KMS-11 (cell line): ENCODE measurements at regions not wholly inside any gene's neighbourhood (a gene's known extent, or its start where the extent isn't known, plus 50 kb on each side); places are given as distances from the start of the nearest gene placed in this dataset.

Source experiments
- H2AFZ ChIP-seq: fragments of 200-600 bp; sonication (generic); 2 replicates; pipeline ENCODE4 v1.6.1; 2016; ENCODE audit warnings: antibody characterized with exemption, mixed run types, low read depth
- H3K27ac ChIP-seq: fragments of 200-600 bp; sonication (generic); 2 replicates; pipeline ENCODE4 v1.6.1; 2016; ENCODE audit warnings: mild to moderate bottlenecking, mixed run types
- H3K27me3 ChIP-seq: fragments of 200-600 bp; sonication (generic); 2 replicates; pipeline ENCODE4 v1.6.1; 2017; ENCODE audit warnings: mild to moderate bottlenecking, low read depth, mixed run types, moderate library complexity; ENCODE audit not compliant: insufficient read depth
- H3K36me3 ChIP-seq: fragments of 200-600 bp; sonication (generic); 2 replicates; pipeline ENCODE4 v1.6.1; 2017; ENCODE audit warnings: mild to moderate bottlenecking, mixed run types; ENCODE audit not compliant: insufficient read depth
- H3K4me1 ChIP-seq: fragments of 200-600 bp; sonication (generic); 2 replicates; pipeline ENCODE4 v1.6.1; 2016; ENCODE audit warnings: mild to moderate bottlenecking, low read depth, mixed run types; ENCODE audit not compliant: poor library complexity, severe bottlenecking
- H3K4me2 ChIP-seq: fragments of 200-600 bp; sonication (generic); 2 replicates; pipeline ENCODE4 v1.7.0; 2016; ENCODE audit warnings: mild to moderate bottlenecking, mixed run types
- H3K4me3 ChIP-seq: fragments of 200-600 bp; sonication (generic); IDR thresholded peaks from 2 replicates; pipeline ENCODE4 v1.6.1; 2017; ENCODE audit warnings: low read depth, low read length, mixed read lengths; ENCODE audit not compliant: insufficient read depth
- H3K79me2 ChIP-seq: fragments of 200-600 bp; sonication (generic); 2 replicates; pipeline ENCODE4 v1.6.1; 2016; ENCODE audit warnings: low read depth, mixed run types; ENCODE audit not compliant: insufficient read depth
- H3K9ac ChIP-seq: fragments of 200-600 bp; sonication (generic); 2 replicates; pipeline ENCODE4 v1.6.1; 2016; ENCODE audit warnings: mild to moderate bottlenecking, mixed run types
- H4K20me1 ChIP-seq: fragments of 200-600 bp; sonication (generic); 2 replicates; pipeline ENCODE4 v1.6.1; 2016; ENCODE audit warnings: mild to moderate bottlenecking, mixed run types; ENCODE audit not compliant: insufficient read depth
- TF ChIP-seq, protein P1 (sequence below): fragments of 200-600 bp; sonication (generic); conservative IDR thresholded peaks from 2 replicates; pipeline ENCODE4 v1.6.1; 2017; ENCODE audit warnings: low read depth, mild to moderate bottlenecking, antibody characterized with exemption, low read length, moderate library complexity, mixed read lengths

DNA sequence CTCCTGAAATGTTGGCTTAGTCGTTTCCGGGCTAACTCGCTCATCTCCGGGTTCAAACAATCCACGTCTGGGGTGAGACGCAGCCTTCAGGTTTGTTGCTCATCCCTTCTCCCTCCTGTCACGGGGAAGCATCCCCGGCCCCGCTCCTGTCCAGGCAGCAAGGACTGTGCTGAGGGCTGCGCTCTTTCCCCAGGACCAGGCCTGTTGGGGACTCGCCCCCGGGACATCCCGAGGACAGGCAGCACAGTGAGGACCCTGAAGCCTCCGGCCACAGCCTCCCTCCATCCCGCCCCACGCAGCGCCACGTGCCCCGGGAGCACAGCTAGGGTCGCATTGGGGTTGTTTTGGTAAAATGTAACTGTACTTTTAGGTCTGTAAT, 252.0 kb downstream of the BRD1 start:
- H4K20me1 ChIP-seq: no peaks in the 10 kb centered on the region
- H3K4me1 ChIP-seq: no peaks in the 10 kb centered on the region
- no peak overlapping the region for H3K4me3 ChIP-seq
- TF ChIP-seq, protein P1, sequence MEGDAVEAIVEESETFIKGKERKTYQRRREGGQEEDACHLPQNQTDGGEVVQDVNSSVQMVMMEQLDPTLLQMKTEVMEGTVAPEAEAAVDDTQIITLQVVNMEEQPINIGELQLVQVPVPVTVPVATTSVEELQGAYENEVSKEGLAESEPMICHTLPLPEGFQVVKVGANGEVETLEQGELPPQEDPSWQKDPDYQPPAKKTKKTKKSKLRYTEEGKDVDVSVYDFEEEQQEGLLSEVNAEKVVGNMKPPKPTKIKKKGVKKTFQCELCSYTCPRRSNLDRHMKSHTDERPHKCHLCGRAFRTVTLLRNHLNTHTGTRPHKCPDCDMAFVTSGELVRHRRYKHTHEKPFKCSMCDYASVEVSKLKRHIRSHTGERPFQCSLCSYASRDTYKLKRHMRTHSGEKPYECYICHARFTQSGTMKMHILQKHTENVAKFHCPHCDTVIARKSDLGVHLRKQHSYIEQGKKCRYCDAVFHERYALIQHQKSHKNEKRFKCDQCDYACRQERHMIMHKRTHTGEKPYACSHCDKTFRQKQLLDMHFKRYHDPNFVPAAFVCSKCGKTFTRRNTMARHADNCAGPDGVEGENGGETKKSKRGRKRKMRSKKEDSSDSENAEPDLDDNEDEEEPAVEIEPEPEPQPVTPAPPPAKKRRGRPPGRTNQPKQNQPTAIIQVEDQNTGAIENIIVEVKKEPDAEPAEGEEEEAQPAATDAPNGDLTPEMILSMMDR: no peak
- no peak overlapping the region for H3K9ac ChIP-seq
- no peak overlapping the region for H3K27ac ChIP-seq
- no peak overlapping the region for H2AFZ ChIP-seq
- no peak overlapping the region for H3K4me2 ChIP-seq
- no peaks in the 10 kb centered on the region for H3K79me2 ChIP-seq
- H3K27me3 ChIP-seq: no peaks in the 10 kb centered on the region; the same call in 1 of the 2 replicates
- H3K36me3 ChIP-seq: no peaks in the 10 kb centered on the region

DNA sequence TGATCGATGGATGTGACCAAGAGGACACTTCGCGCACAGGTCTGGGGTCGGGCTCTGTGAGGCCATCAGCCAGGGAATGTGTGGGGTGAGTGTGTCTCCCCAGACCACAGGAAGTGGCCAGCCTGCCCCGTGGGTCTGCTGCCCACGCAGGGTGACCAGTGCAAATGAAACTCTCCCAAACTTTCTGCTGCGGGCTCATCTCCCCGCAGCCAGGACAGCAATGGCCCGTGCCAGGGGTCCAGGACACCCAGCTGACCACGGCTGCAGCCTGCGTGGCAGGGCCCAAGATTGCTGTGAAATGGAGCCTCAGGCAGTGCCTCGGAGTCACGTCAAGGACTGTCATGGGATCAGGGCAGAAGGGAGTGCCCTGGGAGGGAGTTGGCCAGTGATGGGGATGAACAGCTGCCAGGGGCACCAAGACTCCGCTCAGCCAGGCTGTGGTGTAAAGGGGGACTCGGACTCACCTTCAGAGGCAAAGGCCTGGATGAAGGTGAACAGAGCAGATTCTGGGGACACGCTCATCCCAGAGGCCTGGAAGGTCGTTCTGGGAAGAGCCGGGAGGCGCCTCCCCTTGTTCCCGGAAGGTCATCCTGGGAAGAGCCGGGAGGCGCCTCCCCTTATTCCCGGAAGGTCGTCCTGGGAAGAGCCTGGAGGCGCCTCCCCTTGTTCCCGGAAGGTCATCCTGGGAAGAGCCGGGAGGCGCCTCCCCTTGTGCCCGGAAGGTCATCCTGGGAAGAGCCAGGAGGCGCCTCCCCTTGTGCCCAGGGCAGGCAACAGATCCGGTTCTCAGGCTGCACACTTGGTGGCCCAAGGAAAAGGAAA, 252.6 kb downstream of the BRD1 start:
- Histone ChIP-seq H3K36me3 (no peaks in the 10 kb centered on the region), H3K27ac (no peak overlapping the region), H3K4me3 (no peak overlapping the region), H4K20me1 (no peaks in the 10 kb centered on the region), H3K27me3 (no peaks in the 10 kb centered on the region; the same call in 1 of the 2 replicates), H3K4me2 (no peak overlapping the region), H2AFZ (no peak overlapping the region), H3K79me2 (no peaks in the 10 kb centered on the region), H3K9ac (no peak overlapping the region), H3K4me1 (no peaks in the 10 kb centered on the region)
- TF ChIP-seq, protein P1: no peak

DNA sequence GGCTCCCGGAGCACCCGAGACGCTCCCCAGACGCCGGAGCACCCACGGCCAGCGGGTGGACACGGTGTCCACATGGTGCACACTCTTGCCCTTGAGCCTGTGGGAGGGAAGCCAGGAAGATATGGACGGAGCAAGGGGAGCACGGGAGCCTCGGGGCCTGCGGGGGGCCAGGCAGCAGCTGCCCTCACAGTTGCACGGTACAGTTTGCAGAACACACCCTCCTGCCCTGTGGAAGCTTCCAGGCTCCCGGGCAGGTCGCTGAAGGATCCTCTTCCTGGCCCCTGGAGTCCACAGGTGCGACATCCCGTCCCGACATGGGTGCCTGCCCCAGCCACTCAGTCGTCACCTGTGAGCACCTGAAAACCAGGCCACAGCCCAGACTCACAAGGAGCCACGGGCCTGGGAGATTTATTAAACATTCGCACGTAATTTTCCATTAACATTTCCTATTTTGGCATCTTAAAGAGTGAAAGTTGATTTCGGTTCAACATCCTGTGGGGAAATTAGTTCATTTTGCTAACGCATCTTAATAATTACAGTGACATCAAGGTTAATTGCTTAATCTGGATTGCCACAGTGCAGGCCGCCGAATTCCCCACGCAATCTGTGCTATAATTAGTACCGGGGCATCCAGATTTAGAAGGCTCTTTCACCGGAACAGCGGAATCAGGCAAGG, 253.3 kb downstream of the BRD1 start:
- Histone ChIP-seq H3K79me2 (no peaks in the 10 kb centered on the region), H4K20me1 (no peaks in the 10 kb centered on the region), H3K36me3 (no peaks in the 10 kb centered on the region), H3K4me3 (no peak overlapping the region), H3K27ac (no peak overlapping the region), H3K27me3 (no peaks in the 10 kb centered on the region; the same call in 1 of the 2 replicates), H3K9ac (no peak overlapping the region), H3K4me2 (no peak overlapping the region), H3K4me1 (no peaks in the 10 kb centered on the region), H2AFZ (no peak overlapping the region)
- TF ChIP-seq, protein P1: no peak

DNA sequence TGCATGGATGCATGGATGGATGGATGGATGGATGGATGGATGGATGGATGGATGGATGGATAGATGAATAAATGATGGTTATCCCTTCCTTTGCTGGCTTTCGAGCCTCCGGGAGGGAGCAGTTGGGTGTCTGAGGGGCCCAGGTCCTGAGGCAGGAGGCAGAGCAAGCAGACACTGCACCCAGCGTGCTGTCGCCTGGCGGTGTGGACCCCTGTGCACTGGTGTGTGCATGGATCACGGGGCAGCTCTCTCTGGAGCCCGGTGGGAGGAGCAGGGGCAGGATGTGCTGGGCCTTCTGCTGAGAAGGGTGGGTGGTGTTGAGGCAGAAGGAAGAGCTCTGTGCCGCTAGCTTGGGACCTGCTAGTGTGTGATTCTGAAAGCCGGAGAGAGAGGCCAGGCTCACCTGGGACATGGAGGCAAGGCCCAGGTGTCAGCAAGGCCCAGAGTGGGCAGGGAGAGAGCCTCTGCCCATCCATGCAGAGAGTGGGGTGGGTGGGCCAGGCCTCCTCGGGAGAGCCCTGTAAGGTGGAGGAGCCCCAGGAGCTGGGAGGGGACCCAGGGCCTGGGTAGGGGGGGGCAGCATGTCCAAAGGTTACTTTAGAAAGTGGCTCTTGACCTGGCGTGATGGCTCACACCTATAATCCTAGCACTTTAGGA, 254.4 kb downstream of the BRD1 start:
- Histone ChIP-seq H2AFZ (no peak overlapping the region), H3K36me3 (no peaks in the 10 kb centered on the region), H3K4me1 (no peaks in the 10 kb centered on the region), H3K9ac (no peak overlapping the region), H3K27ac (no peak overlapping the region), H3K27me3 (no peaks in the 10 kb centered on the region; the same call in 1 of the 2 replicates), H3K79me2 (no peaks in the 10 kb centered on the region), H3K4me3 (no peak overlapping the region), H4K20me1 (no peaks in the 10 kb centered on the region), H3K4me2 (no peak overlapping the region)
- TF ChIP-seq, protein P1: no peak
